Stromal cell of bone marrow (primary cell): ENCODE measurements at regions not wholly inside any gene's neighbourhood (a gene's known extent, or its start where the extent isn't known, plus 50 kb on each side); places are given as distances from the start of the nearest gene placed in this dataset.
"Not testable (repeated sequence)": the region's sequence is repeated elsewhere in the genome, so short reads cannot be mapped to it uniquely, and the experiment has no call there.

Experiments used
- DNase-seq: peaks from one replicate; pipeline ENCODE4 v3.0.0-alpha.2; 2012; ENCODE audit warnings: low read depth

DNA sequence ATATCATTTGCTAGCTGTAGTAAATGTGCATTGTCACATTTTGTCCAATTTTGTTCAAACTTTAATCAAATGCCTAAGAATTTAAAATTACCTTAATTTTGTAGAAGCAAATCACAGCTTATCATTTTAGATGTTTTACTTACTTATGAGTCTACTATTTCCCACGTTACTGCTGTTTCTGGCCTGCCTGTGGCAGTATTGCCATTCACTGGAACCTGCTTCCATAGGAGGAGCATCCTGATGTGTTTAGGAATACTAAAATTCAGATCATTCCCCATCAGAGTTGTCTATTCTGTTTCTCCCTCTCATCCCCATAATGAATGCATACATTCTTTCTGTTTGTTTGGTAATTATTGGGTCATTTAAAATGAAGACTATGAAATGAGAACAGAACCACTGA is 119.5 kb upstream of the SNRPN start:
- DNase-seq: no peak

DNA sequence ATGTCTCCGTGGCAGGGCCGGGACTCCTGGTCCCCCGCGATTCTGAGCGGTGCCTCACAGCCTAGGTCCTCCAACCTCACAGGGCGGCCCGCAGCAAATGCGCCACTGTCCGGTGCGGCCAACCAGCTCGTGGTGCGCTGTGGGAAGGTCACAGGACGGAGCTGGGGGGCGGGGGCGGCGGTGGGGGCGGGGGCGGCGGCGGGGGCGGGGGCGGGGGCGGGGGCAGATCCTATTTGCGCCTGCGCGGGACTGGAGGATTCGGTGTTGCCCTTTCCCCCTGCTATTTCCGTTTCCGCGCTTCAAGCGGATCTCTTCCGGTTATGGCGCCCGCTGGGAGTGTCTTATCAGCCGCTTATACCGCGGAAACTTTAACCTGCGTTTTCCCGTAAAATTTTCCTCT is 106.7 kb upstream of the SNRPN start:
- DNase-seq: no peak

DNA sequence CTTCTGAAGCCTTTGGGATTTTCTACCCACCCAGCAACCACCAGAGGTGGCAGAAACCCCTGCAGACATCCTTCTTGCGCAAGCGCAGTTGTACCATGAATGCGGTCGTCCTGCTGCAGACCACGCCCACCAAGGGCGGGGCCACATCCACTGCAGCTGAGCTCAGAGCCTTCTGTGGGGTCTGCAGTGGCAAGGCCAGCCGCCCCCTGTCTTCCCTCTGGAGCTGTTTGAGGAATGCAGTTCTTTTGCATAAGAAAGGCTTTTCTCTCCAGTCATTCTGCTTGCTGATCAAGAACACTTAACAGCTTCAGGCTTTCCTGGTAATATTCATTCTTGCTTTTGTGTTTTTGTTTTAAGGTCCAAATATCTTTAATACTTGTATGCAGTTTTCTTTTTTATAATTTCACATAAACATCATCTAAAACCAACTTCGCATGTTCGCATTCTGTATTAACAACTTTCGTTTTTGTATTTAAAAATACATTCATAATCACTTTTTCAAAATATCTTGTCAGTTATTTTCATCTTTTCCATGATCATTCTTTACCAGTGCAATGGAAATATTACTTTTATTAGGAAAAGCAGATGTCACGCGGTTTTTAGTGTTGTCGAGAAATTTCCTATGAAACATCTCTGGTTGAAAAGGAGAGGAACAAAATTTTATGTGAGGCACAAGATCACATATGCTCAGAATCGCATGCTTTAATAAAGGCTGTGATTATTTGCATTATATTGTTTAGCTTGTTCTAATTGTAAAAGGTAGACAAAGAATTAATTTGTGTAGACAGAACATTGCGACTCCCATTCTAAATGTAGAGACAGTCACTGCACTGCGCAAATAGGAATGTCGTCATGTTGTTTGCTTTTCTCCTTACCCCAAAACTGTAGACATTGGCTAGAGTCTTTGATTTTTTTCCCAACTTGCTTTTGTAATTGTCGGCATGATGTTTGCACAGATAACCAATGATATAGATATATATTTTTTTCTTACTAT is 98.1 kb upstream of the SNRPN start:
- DNase-seq: no peak

DNA sequence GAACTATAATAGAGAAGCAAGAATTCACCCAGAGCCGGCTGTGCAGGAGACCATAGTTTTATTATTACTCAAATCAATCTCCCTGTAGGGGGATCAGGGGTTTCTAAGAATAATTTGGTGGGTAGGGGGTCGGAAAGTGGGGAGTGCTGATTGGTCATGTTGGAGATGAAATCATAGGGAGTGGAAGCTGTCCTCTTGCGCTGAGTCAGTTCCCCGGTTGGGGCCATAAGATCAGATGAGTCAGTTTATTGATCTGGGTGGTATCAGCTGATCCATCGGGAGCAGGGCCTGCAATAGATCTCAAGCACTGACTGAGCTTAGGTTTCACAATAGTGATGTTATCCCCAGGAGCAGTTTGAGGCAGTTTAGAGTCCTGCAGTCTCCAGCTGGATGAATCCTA is 97.0 kb upstream of the SNRPN start:
- DNase-seq: no peak

DNA sequence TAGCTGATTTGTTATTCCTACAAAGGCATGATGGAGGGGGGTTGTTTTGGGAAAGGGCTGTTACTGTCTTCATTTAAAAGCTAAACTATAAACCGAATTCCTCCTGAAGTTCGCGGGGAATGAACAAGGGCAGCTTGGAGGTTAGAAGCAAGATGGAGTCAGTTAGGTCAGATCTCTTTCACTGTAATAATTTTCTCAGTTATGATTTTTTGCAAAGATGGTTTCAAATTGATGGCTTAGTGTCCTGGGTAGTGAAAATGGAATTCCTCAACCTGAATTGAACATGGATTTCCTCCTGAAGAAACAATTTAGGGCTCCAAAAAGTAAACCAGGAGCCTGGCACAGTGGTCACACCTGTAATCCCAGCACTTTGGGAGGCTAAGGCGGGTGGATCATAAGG is 96.6 kb upstream of the SNRPN start:
- DNase-seq: not testable (repeated sequence)

DNA sequence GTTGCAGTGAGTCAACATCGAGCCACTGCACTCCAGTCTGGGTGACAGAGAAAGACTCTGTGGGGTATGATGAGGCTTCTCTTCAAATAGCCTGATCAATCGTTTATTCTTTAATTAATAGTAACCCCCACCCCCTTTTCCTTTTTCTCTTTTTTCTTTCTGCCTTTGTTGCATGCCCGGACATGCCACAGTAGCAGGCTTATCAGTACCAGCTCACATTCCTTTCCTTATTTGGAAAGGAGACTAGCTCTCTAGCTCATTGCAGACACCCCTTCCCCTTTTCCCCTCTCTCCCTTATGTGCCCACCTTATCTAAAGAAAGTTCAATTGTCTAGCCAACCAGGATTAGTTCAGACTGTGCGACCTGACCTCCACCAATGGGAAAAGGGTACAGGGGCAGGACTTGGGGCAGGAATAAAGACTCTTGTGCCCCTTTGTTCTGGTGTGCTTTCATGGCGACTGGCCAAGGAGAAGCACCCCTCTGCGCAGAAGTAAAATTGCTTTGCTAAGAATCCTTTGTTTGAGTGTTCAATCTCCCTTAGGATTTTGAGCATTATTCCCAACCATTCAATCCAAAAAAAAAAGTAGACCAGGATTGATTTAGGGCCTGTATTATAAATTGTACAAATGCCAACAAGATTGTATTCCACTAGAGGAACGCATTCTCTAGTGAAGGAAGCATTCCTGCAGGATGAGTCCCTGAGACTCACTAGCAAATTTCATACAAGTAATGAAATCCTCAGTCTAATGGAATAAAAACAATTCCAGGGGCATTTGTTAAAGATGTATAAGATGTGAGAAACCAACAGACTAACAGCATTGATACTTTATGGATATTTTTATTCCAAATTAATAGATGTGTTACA is 95.8 kb upstream of the SNRPN start:
- no peak for DNase-seq

DNA sequence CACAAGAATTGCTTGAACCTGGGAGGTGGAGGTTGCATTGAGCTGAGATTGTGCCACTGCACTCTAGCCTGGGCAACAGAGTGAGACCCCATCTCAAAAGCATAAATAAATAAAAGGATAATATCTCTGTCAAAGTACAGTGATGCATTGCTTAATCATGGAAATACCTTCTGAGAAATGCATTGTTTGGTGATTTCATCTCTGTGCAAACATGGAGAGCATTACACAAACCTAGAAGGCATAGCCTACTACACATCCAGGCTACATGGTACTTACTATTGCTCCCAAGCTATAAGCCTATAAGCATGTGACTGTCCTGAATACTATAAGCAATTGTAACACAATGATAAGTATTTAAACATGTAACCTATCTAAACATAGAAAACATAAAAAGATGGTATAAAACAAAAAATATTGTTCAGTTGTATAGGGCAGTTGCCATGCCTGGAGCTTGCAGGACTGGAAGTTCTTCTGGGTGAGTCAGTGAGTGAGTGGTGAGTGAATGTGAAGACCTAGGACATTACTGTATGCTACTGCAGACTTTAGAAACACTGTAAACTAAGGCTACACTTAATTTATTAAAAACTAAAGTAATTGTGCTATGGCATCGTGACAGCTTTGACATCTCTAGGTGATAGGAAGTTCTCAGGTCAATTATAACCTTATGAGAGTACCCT is 93.6 kb upstream of the SNRPN start:
- DNase-seq: no peak

DNA sequence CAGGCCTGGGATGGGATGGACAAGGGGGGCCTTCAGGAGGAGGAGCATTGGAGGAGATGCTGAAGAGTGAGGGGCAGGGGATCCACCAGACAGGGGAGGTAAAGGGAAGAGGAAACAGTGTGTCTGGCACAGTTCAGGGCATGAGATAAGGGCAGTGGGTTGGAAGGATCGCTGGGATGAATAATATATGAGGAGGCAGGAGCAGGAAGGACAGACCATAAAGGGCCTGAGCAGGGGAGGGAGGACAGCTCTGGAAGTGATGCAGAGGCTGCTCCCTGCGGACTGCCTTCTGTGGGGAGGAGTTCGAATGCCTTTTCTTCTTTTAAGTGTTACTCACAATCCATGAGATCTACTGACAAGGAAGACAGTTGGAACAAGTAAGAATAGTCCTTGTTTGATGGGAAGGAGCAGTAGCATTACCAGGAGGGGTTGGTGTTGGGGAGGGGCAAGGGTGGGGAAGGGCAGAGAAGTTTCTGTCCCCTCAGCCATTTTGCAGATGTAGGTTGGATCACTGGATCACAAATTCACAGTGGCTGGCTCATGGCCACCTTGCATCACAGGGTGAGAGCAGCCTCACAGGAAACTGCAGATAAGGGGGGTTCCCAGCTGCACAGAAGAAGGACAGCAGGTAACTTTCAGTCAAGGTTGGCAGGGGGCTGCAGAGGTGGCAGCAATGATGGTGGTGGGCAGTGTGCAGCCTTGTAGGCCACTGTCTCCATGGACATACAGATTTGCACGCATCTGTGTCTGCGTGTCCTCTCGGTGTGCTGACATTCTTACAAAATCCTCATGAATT is 91.9 kb upstream of the SNRPN start:
- DNase-seq: no peak

DNA sequence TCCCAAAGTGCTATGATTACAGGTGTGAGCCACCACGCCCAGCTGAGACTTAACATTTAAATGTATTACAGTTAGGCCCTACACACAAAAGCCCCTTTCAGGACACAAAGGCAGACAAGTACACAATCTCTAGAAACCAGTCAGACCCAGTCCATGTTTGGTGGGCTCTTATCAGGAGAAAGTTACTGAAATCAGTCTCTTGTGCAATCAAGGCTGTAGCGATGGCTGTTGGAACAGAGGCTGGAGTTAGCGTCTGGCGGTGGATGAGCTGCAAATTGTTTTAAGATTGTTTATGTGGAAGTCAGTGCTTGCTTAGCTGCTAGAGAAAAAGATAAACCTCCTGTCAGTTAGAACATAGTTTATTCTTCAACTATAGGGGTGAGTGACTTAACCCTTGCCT is 89.5 kb upstream of the SNRPN start:
- DNase-seq: no peak

DNA sequence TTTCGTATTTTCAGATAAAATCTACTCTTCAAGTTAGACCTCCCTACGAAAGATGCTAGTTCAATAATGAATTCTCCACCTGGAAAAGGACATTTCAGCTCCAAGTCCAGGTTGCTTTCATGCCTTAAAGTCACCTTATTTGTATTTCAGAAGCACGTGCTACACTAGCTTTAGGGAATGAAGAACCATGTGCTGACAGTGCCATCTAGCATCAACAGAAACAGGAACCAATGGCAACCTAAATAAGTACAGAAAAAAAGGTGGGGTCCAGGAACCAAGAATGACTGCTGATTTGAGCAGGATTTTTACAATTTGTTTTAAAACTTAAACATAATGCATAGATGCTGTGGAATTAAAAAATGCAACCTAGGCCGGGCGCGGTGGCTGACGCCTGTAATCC is 77.6 kb upstream of the SNRPN start:
- no peak for DNase-seq

DNA sequence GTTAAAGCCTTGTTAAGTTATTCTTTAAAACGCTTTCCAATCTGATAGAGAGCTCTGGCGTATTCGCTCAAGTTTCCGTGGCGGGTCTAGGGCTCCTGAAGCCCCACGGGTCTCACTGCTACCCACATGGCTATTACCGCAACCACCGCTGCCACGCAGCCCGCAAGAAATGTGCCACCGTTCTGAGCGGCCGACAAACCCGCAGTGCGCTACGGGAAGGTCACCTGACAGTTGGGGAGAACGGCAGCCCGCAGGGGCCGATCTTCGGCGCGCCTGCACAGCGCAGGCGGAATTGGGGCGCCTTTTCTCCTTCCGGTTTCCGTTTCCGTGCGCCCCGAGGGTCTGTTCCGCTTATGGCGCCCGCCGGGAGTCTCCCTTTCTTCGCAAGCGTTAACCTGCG is 76.6 kb upstream of the SNRPN start:
- no peak for DNase-seq

DNA sequence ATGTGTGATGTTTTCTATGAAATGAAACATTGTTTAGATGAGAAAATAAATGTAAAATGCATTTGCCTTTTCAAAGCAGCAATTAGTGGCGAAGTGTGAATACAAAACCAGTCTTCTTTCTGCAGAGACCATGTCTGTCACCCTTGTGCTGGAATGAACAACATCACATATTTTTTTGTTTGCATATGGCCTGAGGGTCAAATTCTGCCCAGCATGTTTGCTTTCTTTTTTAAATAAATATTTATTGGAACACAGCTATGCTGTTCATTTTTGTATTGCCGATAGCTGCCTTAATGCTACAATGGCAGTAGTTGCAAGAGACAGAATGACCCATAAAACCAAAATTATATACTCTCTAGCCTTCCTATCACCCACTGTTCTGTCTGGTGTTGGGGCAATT is 75.3 kb upstream of the SNRPN start:
- no peak for DNase-seq

DNA sequence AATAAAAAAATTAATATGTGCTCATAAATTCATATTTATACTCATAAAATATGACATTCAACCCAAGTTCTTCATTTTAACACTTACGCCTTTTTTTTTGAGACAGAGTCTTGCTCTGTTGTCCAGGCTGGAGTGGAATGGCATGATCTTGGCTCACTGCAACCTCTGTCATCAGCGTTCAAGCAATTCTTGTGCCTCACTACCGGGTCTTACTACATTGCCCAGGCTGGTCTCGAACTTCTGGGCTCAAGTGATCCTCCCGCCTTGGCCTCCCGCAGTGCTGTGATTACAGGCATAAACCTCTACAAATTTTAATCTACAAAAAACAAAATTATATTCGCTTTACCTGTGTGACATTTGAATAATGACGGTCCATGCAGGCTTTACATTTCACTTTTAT is 74.1 kb upstream of the SNRPN start:
- no peak for DNase-seq

DNA sequence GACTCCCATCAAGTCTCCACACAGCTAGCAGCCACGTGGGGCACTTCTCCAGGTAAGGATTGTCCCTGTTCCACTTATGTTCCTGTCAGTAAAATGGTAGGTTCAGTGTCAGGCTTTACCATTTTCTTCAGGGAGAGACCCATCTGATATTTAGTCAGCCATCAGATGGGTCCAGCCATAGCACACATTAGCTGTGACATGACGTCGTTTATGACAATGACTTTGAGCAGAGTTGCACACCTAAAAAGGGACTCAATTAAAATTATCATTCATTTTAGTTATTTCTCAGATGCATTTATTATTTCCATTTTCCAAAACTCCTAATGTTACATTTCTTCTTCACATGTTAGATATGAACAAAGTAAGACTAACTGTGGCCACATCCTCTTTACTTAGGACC is 68.2 kb upstream of the SNRPN start:
- DNase-seq: no peak

DNA sequence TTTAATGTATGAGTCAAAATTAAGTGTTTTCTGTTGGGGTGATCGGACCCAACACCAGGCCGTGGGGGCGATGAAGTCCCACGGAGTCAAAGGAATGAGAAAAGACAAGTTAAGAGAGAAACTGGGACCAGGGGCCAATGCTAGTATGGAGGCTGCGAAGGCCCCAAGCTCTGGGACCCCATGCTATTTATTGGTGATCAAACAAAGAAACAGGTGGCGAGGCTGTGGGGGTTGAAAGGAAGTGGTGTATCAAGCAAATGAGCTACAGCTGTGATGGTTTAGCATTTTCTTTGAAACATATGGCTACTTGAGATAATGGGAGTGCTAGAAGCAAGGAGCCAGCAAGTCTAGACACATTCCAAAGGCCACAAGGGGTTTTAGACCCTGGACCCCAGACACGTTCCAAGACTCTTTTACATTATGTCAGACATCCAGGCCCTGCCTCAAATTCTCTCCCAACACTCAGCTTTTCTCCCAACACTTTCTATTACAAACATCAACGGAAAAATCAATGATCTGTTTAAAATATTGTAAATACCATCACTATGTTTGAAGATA is 56.0 kb upstream of the SNRPN start:
- DNase-seq: no peak

DNA sequence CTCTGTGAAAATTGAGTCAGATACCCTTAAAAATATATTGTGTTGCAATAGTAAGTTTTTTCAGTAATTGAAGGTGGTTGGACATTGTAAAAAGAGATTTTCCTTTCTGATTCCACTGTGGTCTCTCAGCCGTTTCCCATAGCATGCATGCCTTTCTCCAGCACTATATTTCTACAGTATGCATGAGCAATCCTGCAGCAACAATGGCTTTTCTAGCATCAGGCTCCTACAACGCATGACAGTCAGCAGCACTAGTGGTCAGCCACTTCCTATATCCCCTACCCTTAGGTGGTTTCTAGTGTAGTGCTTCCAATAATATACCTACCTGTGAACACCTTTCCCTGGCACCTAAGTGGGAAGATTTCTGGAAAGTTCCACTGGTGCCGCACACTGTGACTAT is 55.4 kb upstream of the SNRPN start:
- DNase-seq: no peak

DNA sequence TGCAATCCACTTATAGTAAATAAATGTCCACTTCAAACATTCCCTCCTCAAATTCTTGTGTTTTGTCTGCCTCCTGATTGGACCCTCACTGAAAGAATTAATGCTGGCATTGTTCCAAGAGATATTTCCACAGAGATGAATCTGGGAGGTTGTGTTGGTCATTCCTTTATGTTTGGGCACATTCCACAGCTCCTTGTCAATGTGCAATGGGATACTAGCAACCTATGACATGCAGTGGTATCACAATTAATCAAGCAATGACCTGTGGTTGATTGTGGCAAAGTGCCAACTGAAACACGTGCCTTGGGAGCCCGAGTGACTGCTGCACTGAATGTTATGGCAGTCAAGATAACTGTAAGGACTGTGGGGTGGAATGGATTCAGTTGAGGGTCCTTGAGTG is 55.0 kb upstream of the SNRPN start:
- no peak for DNase-seq

DNA sequence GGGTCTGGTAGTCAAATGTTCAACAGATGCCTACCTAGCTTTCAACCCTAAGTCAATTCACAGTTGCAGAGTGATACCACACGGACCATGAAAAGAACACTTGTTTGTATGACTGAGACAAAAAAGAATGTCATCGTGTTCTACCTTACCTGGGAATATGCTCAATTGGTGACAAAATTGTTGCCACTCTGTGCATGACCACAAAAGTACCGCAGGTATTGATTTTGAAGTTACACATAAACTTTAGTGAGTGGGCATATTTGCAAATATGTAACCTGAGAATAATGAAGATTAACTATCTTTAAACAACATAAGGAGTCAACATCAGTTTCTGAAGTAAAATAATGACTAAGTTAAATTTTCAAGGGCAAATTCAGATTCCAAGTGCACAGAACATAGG is 53.4 kb upstream of the SNRPN start:
- DNase-seq: no peak
